Limb (tissue), 2 donors: ENCODE measurements at regions not wholly inside any gene's neighbourhood (a gene's known extent, or its start where the extent isn't known, plus 50 kb on each side); places are given as distances from the start of the nearest gene placed in this dataset.
"Not testable (repeated sequence)": the region's sequence is repeated elsewhere in the genome, so short reads cannot be mapped to it uniquely, and the experiment has no call there.

ENCODE experiments used
- DNase-seq, 2 donors: peaks; one replicate each; pipeline ENCODE4 v3.0.0-alpha.2; 2016; ENCODE audit errors: extremely low spot score in 2 of 2

DNA sequence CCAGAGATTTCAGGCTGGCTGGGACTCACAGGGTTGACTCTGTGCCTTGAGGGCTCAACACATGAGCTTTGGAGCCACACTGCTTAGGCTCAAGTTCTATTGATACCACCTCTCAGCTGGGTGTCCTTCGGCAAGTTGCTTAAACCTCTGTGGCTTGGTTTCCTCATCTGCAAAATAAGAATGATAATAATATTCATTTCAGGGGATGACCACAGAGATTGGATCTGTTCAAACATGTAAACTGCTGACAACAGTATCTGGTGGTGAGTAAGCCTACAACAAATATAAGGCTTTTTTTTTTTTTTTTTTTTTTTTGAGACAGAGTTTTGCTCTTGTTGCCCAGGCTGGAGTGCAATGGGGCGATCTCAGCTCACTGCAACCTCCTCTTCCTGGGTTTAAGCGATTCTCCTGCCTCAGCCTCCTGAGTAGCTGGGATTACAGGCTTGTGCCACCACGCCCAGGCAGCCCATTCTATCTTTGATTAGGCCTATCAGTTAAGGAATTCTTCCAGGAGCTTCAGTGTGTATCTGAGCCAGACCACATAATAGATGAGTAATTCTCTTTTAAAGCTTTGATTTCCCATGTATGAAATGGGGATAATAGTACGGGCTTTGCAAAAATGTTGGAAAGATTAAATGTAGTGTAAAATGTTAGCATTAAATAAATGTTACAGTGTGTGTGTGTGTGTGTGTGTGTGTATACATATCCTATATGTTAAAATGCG, 437.6 kb downstream of the PRDM2 start:
- no peak for DNase-seq

DNA sequence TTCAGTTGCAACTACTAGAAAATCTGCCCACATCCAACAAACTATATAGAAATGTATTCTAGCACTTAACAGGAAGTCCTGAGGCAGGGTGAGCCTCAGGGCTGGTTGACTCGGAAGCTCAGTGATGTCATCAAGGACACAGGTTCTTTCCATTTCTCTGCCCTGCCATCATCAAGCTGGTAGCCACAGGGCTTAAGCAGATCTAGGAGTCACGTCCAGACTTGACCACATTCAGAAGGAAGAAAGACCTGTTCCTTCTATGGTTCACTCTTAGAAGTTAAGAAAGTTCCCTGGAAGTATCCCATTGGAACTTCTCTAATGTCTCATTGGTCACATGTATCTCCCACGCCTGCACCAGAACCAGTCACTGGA, 438.1 kb downstream of the PRDM2 start:
- no peak for DNase-seq

DNA sequence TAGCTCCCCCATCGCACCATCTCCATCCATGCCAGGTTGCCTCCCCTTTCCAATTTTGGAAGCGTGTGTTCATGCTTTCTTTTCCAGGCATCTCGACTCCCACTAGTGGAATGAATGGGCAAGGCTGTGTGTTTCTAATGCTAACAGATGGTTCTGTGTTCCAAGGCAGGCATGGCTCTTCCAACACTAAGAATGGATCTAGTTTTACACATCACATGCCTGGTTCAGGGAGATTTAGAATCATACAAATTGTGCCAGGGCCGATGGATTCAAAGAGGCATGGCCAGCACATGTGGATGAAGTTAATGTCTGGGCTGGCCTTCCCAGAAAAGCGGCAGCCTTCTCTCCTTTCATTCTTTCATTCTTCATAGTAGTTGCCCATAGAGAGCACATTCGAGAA, 438.7 kb downstream of the PRDM2 start:
- peak in 1 of 2 donors; percentile 73 for DNase-seq

DNA sequence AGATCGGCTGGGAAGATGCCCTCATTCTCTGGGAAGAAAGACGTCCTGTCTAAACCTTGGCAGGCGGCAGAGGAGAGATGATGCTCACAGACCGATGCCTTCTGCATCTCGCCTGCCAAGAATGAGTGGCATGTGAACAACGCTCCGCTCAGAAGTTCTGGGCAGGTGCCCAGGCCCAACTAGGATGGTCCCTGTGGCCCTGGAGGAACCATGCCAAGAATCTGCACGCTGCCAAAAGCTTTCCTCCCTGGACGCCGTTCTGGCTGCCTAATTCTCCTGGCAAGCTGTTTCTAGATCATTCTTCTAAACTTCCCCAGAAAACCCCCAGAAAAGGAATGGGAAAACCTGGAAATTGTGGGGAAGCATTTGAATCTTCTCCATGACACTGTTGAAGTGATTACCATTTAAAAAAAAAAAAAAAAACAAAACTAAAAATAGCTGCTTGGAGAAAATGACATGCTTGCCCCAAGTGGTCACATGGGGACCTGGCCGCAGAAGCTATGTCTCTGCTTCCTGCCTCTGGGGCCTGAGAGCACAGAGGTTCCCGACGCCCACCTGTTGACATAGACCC, 440.9 kb downstream of the PRDM2 start:
- peak; percentile 66 to 74 for DNase-seq

DNA sequence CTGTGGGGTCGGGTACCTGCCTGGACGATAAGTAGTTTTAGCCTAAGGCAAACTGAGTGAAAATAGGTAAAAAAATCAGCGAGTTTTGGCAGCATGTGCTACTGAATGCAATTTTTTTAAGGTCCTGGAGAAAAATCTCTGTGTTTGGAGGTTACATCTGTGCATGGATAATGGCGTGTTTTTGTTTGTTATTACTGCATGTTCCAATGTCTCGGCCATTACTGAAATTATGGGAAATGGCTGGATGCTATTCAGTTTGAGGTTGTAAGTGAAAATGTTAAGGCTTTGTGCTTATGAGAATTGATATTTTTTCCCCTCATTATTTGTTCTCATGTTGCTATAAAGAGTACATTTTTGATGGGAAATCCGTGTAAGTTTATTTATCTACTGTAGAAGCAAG, 441.7 kb downstream of the PRDM2 start:
- no peak for DNase-seq

DNA sequence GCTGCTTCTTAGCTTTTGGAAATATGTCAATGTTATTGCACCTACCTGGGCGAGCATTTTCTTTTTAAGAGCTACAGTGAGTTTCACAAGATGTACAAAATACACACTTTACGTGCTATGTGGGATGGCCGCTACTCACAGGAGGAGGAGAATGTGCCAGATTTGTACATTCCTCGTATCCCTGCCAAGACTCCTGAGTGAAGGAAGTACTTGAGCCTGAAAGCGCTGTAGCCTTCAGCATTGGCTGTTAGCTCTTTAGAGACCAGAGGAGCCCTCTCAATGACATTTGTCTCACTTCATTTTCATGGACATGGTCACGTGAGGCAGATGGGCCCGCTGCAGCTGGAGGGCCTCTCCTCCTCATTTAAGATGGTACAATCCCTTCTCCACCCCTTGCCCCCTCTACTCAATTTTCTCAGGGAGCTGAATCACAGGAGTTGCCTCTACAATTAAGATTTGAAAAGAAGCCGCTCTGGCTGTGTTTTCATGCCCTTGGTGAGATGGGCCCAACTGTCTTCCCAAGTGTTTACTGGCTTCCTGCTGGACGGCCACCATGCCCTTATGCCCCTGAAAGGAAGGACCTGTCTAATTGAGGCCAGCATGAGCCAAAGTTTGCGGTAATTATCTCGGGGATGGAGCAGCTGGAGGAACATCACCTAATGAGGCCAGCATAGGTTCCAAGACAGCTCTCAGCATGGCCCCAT, 442.6 kb downstream of the PRDM2 start:
- DNase-seq: peak; percentile 46 to 81

DNA sequence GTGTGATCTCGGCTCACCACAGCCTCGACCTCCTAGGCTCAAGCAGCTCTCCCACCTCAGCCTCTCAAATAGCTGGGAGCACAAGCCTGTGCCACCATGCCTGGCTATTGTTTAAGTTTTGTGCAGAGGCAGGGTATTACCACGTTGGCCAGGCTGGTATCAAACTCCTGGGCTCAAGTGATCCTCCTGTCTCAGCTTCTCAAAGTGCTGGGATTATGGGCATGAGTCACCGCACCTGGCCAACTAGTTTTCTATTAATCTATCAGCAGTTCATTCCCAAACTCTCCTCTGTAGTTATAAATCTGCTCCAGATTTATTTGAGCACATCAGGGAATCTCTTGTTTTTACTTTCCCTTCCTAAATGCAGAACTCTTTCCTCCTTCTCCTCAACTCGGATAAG, 443.8 kb downstream of the PRDM2 start:
- DNase-seq: no peak

DNA sequence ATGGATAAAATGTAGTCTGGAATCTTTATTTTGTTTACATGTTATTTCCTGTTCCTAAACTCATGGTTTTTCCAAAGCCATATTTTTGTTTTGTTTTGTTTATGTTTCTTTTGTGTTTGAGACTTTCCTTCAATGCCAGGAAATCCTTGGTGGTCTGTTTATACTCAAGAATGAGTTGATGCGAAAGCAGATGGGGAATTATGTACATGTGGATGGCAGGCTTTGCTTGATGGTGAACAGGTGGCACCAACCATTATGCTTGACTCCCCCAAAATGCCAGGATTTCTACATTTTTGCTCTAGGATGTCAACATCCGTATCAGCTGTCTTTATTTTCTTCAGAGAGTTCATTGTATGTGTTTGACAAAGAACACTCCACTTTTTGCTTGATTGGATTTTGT, 448.5 kb downstream of the PRDM2 start:
- no peak for DNase-seq

DNA sequence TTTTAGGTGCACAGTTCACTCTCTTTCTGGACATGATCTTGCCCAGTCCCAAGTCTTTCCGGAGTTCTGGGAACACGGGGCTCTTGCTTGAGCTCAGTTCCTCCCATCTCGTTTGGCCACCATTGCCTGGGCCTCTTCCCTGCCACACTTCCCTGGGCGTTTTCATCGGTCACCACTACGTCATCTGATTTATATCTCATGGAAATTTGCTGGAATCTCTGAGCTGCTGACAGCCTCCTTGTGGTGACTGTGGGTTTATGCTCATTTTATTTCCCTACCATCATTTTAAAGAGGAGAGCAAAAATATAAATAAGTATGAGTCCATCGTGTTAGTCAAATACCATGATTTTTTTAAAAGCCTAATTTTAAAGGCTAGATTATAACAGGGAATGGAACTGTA, 449.1 kb upstream of the KAZN start:
- DNase-seq: no peak

DNA sequence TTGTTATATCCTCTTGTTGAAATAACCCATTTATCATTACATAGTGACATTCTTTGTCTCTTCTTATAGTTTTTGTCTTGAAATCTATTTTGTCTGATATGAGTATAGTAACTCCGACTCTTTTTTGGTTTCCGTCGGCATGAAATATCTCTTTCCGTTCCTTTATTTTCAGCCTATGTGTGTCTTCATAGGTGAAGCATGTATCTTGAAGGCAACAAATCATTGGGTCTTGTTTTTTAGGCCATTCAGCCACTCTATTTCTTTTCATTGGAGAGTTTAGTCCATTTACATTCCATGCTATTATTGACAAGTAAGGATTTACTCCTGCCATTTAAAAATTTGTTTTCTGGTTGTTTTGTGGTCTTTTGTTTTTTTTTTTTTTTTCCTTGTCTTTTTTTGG, 441.9 kb upstream of the KAZN start:
- DNase-seq: no peak

DNA sequence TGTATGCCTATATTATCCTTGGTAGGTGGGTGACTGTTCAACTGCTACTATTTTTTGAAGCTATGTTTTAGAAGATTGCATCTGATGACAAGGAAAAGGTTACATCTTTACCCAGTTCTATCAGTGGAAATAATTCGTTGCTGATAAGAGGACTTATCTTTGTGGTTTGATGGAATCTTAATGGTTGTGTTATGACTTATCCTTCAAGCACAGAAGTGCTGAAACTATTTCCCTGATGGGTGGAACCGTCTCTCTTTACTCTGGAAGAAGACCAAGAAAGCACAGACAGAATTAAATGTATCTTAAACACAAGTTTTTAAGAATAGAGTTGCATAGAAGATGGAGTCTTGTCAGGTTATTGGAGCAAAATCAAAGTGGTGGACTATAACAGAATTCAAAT, 437.7 kb upstream of the KAZN start:
- DNase-seq: no peak

DNA sequence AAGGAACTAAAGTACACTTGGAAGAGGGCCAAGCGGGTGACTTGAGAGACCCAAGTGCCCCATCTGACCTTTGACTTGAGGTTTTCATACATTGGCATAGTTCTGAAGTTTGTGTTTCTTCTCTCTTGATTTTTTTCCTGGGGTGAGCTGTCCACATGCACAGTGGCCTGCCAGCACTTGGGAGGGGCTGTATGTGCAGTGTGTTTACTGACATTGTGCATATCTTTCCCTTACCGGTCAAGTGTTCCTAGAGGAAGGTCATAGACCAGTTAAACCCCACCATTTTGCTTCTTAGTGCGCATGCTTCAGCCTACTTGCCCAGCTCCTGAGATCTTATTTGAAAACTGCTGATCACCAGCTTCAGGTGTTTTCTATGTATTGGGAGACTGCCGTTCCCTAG, 435.2 kb upstream of the KAZN start:
- no peak for DNase-seq

DNA sequence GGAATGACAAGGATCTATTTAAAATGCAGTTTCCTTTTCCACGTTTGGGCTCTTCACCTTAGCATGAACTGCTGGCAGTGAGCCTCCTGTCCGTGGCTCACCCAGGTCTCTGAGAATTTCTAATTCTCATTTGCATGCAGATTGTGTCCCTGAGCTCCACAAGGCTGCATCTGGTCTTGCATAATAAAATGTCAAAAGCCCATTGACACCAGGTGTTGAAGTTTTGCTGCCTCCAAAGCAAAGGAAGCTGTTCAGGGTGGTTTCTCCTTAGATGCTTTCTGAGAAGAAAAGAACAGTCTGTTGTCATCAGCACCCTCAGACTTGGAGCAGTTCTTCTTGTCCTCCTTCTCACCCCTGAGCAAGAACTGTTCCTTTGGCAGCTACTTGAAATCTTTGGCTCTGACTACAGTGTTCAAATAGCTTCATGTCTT, 433.1 kb upstream of the KAZN start:
- no peak for DNase-seq

DNA sequence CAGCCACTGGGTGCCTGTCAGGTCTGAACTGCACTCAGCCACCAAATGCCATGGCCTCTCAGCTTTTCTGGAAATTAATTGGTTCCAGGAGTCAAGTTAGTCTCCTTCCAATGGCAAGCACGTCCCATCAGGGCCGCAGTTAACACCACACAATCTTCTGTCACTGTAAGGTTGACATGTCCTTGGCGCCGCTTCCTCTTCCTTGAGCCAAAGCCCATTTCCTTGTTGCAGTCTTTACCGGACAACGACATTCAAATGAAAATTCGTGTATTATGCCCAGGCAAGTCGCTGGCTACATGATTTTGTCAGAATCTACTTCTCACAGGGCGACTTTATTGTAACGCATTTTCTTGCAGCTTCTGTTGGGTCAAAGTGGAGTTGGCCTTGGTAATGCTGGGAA, 430.6 kb upstream of the KAZN start:
- DNase-seq: no peak

DNA sequence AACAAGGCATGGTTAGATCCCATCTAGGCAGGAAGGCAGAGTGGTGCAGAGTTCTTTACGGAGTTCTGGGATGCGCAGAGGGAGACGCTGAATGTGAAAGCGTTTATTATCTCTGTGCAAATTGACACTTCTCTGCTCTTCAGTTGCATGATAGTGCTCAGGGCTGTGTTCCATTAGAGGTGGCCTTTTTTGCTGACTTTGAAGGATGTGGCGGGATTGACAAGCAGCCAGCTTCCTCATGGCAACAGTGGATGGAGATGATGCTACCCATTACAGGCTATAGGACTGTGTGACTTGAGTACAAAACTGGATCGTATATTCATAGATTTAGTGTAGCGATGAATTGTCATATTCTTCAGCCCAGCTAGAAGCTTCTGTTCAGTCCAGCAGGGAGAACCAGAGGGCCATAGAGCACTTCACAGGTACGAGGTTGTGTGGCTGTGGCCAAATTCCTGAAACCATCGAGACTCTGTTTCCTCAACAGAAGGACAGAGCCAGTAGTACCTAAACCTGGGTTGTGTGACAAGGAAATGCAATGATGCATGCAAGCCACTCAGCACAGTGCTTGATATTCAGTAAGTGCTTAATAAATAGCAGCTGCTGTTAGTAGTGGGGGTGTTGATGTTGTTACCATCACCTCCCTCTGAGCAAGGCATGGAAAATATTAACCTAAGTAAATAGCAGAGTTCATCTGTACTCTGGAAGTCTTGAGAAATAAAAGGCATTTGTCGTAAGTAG, 430.0 kb upstream of the KAZN start:
- no peak for DNase-seq

DNA sequence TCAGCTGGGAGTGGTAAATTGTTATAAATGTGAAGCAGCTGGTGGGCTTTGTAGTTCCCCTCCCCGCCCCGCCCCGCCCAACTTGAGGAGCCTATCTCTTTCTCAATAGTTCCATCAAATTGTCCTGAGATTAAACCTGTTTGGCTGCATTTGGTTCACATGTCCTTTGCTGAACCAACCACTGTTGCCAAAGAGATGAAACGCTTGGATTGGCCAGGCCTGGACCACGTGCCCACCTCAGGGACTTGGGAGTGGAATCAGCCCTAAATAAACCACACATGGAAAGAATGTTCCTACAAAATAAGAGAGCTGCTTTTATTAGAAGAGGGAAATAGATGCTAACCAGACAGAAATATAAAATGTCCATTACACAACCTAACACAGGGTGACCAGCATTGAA, 424.9 kb upstream of the KAZN start:
- no peak for DNase-seq

DNA sequence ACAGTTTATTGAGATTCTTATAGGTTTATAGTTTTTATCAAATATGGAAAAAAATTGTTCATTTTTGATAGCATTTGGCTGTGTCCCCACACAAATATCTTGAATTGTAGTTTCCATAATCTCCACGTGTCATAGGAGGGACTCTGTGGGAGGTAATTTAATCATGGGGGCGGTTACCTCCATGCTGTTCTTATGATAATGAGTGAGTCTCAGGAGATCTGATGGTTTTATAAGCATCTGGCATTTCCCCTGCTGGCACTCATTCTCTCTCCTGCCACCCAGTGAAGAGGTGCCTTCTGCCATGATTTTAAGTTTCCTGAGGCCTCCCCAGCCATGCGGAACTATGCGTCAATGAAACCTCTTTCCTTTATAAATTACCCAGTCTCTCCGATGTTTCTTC, 420.6 kb upstream of the KAZN start:
- DNase-seq: not testable (repeated sequence)

DNA sequence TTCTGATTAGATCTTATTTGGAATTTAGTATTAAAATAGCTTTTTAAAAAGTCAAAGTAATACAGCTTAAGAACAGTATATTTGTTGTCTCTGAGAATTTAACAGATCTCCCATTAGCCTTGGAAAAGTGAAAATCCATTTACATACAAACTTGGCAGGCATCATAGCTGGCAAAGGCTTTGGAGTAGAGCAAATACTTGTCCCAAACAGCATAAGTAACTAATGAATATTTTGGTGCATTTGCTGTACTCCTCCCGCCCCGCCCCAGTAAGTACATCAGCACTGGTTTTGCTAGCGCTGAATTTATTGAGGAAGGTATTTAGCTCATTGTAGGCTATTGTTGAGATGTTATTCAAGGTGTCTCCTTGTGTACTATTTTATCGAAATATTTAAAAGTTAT, 417.7 kb upstream of the KAZN start:
- DNase-seq: no peak

DNA sequence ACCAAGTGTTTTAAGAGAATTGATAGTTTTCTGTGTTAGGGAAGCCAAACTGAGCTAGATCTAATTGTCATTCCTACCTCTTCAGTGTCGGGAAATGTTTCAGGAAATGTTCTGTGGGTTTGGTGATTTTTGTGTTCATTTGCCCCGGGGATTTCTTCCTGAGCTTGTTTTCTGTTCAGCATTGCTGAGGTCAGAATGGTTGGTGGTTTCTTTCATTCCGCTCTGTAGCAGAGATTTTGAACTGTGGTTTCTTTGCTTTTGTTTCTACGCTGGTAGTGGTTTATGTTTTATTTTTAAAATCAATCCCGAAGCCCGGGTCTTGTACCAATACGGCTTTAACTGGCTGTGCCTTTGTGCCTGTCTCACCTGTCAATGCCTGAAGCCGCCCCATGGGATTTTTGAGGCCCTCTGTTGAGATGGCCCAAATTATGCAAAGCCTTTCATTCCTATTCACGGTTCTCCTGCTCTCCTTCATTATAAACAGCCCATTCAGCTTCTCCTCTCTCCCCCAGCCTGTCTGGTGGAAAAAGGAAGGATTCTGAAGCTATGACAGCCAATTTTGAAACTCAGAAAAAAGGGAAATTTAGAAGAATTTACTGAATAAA, 417.2 kb upstream of the KAZN start:
- DNase-seq: no peak

DNA sequence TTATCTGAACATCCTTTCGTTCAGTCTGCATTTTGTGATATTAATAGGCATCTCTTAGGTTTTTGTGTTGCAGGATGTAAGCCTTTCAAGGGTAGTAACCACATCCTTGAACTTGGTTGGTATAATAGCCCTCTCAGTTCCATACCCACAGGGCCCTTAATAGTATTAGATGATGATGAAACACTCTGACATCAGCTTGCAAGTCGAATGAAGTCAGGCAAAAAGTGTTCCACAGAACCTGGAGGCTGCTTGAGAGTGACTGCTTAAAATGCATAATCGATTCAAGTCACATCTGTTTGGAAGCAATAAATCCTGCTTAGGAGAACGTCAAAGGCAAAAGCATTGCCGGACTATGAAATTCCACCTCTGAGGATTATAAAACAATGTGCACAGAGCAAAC, 415.6 kb upstream of the KAZN start:
- no peak for DNase-seq

DNA sequence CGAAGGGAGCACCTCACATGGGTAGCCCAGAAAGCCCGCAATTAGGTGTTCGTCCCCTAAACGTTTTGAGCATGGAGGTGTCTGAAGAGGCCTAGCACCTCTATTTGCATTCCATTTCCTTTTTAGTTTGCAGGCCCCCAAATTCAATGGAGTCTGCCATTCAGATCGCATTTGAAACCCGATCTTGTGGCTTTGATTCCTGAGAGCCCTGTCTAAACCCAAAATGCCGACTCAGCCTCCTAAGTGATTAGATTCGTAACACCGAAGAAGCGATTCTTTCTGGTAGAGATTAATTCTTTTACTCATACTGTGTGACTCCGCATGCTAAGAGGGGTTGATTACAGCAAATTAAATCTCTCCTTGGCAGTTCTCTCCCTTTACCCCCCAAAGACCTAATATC, 415.2 kb upstream of the KAZN start:
- no peak for DNase-seq

DNA sequence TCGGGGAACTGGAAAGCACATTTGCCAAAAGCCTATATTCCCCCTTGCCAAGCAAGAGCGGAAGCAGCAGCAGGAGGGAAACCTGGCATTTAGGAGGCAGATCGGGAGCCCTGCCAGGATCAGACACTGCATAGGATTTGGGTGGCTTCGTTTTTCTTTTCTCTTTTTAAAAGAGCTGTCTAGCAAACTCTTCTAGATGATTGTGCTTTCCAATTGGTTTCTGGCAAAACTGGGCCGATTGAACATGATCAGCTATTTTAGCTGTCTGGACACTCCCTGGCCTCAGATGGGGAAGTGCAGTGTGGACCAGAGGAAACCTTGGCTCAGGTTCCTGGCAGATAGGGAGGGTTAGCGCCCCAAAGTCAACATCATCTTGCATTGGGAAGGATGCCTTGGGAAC, 414.0 kb upstream of the KAZN start:
- no peak for DNase-seq
